Fibroblast of skin of right quadriceps (primary cell): ENCODE measurements at regions not wholly inside any gene's neighbourhood (a gene's known extent, or its start where the extent isn't known, plus 50 kb on each side); places are given as distances from the start of the nearest gene placed in this dataset.
A peak's percentile ranks its signal among the peaks of the same experiment; 100 is the strongest.

Experiments used
- DNase-seq: peaks from one replicate; pipeline ENCODE4 v3.0.0-alpha.2; 2013

DNA sequence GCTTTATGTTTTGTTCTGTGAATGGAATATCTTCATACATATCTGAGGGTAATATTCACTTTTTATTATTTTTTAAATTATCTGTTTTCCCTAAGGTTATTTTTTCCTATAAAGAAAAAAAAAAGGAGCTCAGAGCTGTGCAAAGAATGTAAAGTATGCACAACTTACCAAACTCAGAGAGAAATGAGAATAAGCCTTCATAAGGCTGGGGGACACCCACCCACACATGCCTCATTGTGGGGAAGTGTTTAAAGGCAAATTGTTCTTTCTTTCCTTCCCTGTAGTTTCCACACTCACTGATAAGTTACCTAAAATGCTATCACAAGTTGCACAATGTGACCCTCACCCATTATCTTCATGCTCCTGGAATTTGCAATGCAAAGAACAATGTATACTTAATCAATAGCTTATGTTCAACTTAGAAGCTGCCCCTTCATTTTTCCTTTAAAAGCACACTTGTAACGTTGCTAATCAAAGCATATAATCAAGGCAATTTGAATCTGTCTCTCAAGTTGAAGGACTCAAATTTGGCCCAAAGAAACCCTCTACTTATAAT, 108.1 kb downstream of the GNAT3 start:
- peak; percentile 48 for DNase-seq

DNA sequence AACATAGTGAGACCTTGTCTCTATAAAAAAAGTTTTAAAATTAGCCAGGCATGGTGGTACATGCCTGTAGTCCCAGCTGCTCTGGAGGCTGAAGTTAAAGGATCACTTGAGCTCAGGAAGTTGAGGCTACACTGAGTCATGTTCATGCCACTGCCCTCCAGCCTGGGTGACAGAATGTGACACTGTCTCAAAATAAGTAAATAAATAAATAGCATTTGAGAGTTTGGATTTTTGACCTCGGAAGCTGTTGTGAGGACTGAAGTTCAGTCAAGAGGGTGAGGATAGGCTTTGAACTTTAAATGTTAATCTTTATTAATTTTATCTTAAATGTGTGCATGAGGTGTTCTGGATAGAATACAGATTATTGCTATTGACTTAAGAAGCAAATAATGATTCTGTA, 110.2 kb downstream of the GNAT3 start:
- DNase-seq = no peak

GRCh38 chr7:80393786-80394185, 118.1 kb downstream of the GNAT3 start:
- no peak for DNase-seq

DNA sequence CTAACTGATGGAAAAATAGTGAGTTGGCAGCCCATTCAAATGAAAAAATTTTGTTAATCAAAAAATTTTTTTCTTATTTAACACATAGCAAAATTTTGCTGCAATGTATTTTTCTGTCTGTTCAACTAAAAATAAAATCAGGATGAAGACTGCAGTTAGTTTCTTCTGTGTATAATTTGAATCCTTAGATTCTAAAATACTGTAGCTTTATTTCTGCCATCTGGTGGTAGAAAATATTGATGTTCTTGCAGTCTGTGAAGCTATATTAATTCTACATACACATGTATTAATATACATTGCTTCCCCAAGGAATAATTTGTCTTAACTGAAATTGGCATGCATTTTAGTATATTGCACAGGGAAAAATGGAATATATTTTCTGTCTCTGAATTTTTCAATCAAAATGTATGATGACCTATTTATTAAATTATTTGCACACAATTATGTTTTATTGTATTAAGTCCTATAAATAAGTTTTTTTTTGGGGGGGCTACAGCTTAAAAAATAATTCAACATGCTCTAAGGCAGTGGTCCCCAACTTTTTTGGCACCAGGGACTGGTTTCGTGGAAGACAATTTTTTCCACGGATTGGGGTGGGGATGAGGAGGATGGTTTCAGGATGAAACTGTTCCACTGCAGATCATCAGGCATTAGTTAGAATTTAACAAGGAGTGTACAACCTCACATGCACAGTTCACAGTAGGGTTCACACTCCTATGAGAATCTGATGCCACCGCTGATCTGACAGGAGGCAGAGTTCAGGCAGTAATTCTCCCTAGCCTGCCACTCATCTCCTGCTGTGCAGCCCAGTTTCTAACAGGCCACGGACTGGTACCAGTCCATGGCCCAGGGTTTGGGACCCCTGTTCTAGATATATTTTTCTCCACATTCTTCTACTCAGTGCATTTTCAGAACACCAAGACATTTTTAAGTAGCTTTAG, 119.4 kb downstream of the GNAT3 start:
- DNase-seq = peak; percentile 41

DNA sequence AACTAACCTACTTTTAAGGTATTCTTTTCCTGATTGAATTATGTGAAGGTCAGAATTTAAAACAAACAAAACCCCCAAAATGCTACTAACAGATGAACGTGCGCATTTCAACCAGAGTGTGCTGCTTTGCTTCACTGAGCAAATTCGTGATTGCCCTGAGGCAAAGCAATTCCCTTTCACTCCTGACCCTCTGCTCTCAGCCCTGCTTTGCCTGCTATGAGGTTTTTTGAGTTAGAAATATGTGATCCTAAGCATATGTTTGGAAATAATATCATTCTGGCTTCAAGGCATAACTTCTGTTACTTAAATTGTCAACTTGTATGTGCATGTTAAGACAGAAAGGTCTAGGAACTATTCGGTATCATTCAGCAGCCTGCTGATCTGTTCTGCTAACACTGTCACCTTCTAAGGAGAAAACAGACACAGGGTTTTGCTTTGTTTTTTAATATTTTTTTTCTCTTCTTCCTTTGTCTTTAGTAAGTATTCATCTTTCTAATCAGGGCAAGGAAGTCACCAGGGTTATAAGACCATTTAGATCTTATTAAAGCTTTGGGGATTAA, 124.2 kb downstream of the GNAT3 start:
- no peak for DNase-seq

DNA sequence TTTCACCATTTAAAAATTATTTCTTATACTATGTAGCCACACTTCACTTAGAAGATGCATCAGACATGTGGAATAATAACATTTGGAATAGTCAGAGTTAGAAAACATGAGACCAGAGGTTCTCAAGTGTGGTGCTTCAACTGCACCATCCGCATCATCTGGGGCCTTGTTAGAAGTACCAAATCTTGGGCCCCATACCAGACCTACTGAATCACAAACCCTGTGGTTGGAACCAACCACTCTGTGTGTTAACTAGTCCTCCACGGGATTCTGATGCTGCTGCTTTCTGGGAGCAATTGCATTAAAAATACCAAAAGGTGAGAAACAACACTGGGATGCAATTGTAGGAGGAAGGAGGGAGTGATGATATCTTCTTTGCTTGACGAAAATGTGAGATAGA, 125.2 kb downstream of the GNAT3 start:
- peak; percentile 60 for DNase-seq

- DNase-seq = no peak
Measured at GRCh38 chr7:80385508-80385907, 126.4 kb downstream of the GNAT3 start.

GRCh38 chr7:80380957-80381356, 130.9 kb downstream of the GNAT3 start:
- peak; percentile 32 for DNase-seq

GRCh38 chr7:80379034-80379982, 132.6 kb downstream of the GNAT3 start:
- DNase-seq = peak; percentile 82

DNA sequence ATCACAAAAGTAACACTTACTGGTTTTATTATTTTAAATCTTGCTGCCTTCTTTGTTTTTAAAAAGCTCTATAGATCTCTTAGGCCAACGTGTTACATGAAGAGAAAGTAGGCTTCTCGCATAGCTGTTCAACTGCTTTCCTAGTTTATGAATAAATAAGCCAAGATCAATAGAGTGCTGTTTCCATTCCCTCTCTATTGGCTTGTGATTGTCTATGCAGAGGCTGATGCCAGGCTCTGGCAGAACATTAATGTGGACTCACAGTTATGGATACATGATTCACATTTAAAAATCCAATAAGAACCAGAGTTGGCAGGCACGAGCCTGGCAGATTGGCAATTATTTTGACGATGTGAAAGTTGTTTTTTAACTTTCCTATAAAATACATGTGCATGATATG, 137.5 kb downstream of the GNAT3 start:
- no peak for DNase-seq

GRCh38 chr7:80373429-80374032, 138.3 kb downstream of the GNAT3 start:
- no peak for DNase-seq

- peak; percentile 79 for DNase-seq
Measured at GRCh38 chr7:80372415-80372814, 139.4 kb downstream of the GNAT3 start.

- no peak for DNase-seq
Measured at GRCh38 chr7:80370587-80370986, 141.3 kb downstream of the GNAT3 start.

DNA sequence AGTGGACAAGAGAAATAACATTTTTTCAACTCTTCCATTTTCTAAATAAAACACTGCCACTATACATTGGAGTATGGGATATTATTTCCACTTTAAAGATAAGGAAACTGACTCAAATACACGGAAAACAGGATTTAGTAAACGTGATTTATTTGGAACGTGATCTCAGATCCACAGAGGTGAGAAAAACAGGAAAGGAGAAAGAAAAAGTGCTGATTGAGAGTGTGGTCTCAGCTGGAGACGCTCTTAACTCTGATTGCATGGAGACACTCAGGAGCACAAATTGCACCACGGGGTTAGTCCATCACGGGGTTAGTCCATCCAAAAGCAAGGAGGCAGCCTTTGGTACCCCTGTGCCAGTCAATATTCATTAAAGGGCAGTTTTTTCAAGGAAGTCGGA, 142.5 kb downstream of the GNAT3 start:
- DNase-seq = no peak

DNA sequence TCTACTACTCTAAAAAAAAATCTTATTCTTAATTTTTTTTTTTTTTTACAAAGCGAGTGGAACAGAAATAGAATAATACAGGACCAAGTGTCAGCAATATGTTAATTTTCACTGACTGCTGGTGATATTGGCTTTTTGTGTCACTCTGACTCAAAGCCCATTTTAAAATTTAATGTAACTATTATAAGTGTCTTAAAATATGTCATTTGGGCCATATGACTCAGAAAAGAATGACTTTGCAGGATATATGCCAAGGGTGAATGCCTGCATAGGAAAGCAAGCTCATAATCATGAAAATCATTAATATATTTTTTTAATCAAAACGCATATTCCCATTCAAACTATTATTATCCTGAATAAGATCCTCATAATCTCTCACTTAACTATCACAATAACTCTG, 149.2 kb downstream of the GNAT3 start:
- no peak for DNase-seq

DNA sequence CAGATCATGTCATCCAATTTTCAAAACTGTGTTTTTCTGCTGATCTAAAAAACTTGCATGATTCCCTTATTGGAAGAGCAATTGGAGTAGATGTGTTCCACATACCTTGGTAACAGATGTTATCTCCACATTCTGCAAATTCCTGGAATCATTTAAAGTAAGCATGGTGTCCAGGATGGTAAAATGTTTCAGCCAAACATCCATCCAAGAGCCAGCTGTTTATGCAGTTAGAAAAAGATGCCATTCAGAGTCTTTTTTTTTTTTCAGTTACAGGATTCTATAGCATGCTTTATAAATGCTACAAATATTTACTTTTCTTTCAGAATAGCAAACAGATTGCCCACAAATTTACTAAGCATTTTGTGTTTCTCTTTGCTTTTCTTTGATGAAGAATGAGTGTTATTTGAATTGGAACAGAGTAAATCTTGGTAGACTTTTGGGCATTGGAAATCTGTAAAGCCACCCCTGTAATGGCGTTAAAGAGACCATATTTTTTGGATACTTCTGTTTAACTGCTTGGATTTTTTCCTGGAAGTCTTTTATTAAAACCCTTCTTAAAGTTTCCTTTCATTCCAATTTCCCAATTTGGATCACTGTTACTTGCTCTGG, 149.8 kb downstream of the GNAT3 start:
- peak; percentile 25 for DNase-seq

DNA sequence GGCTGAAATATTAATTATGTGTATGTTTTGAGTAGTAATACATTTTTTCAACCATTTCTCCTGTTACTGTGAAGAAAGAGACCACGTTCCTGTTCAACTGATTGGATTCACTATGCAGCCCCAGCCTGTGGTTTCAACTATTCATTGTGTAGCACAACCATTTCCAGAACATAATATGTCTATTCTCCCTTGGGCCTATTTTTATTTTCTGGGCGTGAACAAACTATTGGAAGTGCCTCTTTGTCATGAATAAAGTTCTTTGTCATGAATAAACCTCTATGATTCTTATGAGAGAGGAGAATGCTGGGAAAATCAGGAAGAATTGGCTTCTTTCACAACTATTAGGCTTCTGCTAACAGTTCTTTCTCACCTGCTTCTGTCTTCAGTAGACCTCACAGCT, 152.4 kb downstream of the GNAT3 start:
- no peak for DNase-seq

GRCh38 chr7:80359029-80359428, 152.8 kb downstream of the GNAT3 start:
- no peak for DNase-seq

- DNase-seq = peak; percentile 46
Measured at GRCh38 chr7:80357530-80357929, 154.3 kb downstream of the GNAT3 start.

GRCh38 chr7:80350430-80350829, 161.4 kb downstream of the GNAT3 start:
- DNase-seq = no peak

- no peak for DNase-seq
Measured at GRCh38 chr7:80348223-80348622, 163.6 kb downstream of the GNAT3 start.

DNA sequence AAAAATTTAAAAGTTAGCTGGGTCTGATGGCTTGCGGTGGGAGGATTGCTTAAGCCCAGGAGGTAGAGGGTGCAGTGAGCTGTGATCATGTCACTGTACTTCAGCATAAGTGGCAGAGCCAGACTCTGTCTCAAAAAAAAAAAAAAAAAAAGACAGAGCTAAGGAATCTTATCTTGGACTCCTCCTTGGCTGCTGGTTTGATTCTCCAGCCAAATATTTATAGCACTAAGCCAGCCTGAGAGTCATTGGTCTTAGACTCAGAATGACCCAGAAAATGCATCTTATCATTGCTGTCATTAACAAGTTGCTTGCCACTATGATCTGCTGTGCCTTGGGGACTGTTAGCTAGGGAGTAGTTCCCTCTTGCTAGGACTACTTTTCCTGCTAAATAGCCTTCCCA, 164.7 kb downstream of the GNAT3 start:
- DNase-seq = no peak
